ENCODE measurements at regions not wholly inside any gene's neighbourhood (a gene's known extent, or its start where the extent isn't known, plus 50 kb on each side); places are given as distances from the start of the nearest gene placed in this dataset.

- no peak for TF ChIP-seq CTCF (IDR thresholded peaks at IDR 0.05)
- TF ChIP-seq EP300 (IDR thresholded peaks at IDR 0.05; ENCODE audit: borderline replicate concordance in 1 of 2, low read depth in 1 of 2, low read length in 1 of 2), result no peak
- no peak for TF ChIP-seq SIN3A (IDR thresholded peaks at IDR 0.05; ENCODE audit: borderline replicate concordance, low read depth, low read length)
- no peak for TF ChIP-seq ZBTB33 (IDR thresholded peaks at IDR 0.05; ENCODE audit: borderline replicate concordance, low read depth)
- no peak for TF ChIP-seq MAX (IDR thresholded peaks at IDR 0.05; ENCODE audit: low read depth)
- no peak for TF ChIP-seq SMC3 (IDR thresholded peaks at IDR 0.05; ENCODE audit: low read depth, low read length)
- TF ChIP-seq RAD21 (IDR thresholded peaks at IDR 0.05; ENCODE audit: low read length), result no peak
- TF ChIP-seq GATA2 (CRISPR knock-in tag; IDR thresholded peaks at IDR 0.05), result no peak
- TF ChIP-seq REST (IDR thresholded peaks at IDR 0.05; ENCODE audit: low read depth, low read length), result no peak
- no peak for TF ChIP-seq EZH2phosphoT487 (IDR thresholded peaks at IDR 0.05; ENCODE audit: borderline replicate concordance, low read depth)
- TF ChIP-seq FOSL2 (IDR thresholded peaks at IDR 0.05; ENCODE audit: borderline replicate concordance, low read depth), result no peak
- TF ChIP-seq TEAD4 (IDR thresholded peaks at IDR 0.05; ENCODE audit: borderline replicate concordance, insufficient read depth), result no peak
- TF ChIP-seq POLR2AphosphoS5 (IDR thresholded peaks at IDR 0.05; ENCODE audit: low read depth, low read length), result no peak
- no peak for TF ChIP-seq FOXM1 (IDR thresholded peaks at IDR 0.05; ENCODE audit: low read depth)
Measured at GRCh38 chr18:1599196-1599595, 694.5 kb downstream of the ADCYAP1 start.

Measured in SK-N-SH (cell line).